OCI-LY3 (cell line): ENCODE measurements at regions not wholly inside any gene's neighbourhood (a gene's known extent, or its start where the extent isn't known, plus 50 kb on each side); places are given as distances from the start of the nearest gene placed in this dataset.

Experiments used
- CTCF ChIP-seq: fragments of 200-600, 300-600 bp; sonication (generic); IDR thresholded peaks from 2 replicates; pipeline ENCODE4 v1.5.1; 2014; ENCODE audit warnings: antibody characterized with exemption, low read length, low read depth
- EZH2phosphoT487 ChIP-seq: fragments of 200-600 bp; shearing (Covaris generic); IDR thresholded peaks from 2 replicates; pipeline ENCODE4 v1.6.1; 2018; ENCODE audit warnings: antibody characterized with exemption, mixed run types, low read depth

GRCh38 chr7:45447296-45447695, 126.9 kb upstream of the ADCY1 start:
- no peak for TF ChIP-seq CTCF
- no peak for TF ChIP-seq EZH2phosphoT487
